HepG2 (cell line): ENCODE measurements at regions not wholly inside any gene's neighbourhood (a gene's known extent, or its start where the extent isn't known, plus 50 kb on each side); places are given as distances from the start of the nearest gene placed in this dataset.

Experiments used
- FOSL1 ChIP-seq: sonication (generic); formaldehyde crosslinking; IDR thresholded peaks from 2 replicates; pipeline ENCODE4 v1.9.0; 2021; ENCODE audit warnings: missing genetic modification reagents, borderline replicate concordance
- HNRNPH1 ChIP-seq: fragments of 200-400 bp; formaldehyde crosslinking; optimal IDR thresholded peaks from 2 replicates; pipeline ENCODE3; 2017; ENCODE audit warnings: mild to moderate bottlenecking, low read depth, low read length
- KDM6A ChIP-seq: IDR thresholded peaks from 2 replicates; pipeline ENCODE4 v1.6.1; 2016; ENCODE audit warnings: low read depth
- REL ChIP-seq: sonication (generic); formaldehyde crosslinking; conservative IDR thresholded peaks from 2 replicates; pipeline ENCODE4 v1.8.0; 2022; ENCODE audit warnings: mild to moderate bottlenecking, missing genetic modification reagents, moderate library complexity
- RFXANK ChIP-seq: IDR thresholded peaks from 2 replicates; pipeline ENCODE4 v1.6.1; 2016
- TSC22D2 ChIP-seq: sonication (generic); formaldehyde crosslinking; IDR thresholded peaks from 2 replicates; pipeline ENCODE4 v1.5.1; 2020; ENCODE audit warnings: missing genetic modification reagents, mild to moderate bottlenecking, borderline replicate concordance
- ZFAT ChIP-seq: sonication (generic); formaldehyde crosslinking; conservative IDR thresholded peaks from 2 replicates; pipeline ENCODE4 v1.8.1; 2023; ENCODE audit warnings: missing genetic modification reagents, inconsistent platforms
- TF ChIP-seq, protein P1 (sequence below), 2 experiments: fragments of 450-650 bp in 1 of 2; sonication (generic) in 1 of 2; formaldehyde crosslinking in 1 of 2; IDR thresholded peaks; 2 replicates each; pipeline versions ENCODE4 v1.6.1 to v1.8.0; 2016 to 2022; ENCODE audit warnings: antibody characterized with exemption in 1 of 2, mild to moderate bottlenecking in 1 of 2, missing genetic modification reagents in 1 of 2
- TF ChIP-seq, protein P2 (sequence below): IDR thresholded peaks from 2 replicates; pipeline ENCODE4 v1.6.1; 2018; ENCODE audit warnings: missing genetic modification reagents

DNA sequence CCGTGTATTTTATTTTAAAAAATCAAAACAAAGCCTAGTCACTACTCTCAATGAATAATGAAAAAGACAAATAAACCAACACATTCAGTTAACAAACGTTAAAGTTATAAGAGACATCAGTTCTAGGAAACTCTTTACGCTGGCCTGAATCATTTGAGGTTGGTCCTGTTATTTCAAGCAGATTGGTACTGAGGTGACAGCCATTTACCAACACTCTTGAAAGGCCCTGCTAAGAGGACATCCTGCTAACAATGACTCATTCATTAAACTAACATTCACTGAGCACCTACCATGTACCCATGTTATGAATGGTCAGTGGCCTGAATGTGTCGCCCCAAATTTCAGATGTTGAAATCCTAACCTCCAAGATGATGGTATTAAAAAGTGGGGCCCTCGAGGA lies 57.1 kb upstream of the ADGRG2 start (continued):
- TF ChIP-seq, protein P1, sequence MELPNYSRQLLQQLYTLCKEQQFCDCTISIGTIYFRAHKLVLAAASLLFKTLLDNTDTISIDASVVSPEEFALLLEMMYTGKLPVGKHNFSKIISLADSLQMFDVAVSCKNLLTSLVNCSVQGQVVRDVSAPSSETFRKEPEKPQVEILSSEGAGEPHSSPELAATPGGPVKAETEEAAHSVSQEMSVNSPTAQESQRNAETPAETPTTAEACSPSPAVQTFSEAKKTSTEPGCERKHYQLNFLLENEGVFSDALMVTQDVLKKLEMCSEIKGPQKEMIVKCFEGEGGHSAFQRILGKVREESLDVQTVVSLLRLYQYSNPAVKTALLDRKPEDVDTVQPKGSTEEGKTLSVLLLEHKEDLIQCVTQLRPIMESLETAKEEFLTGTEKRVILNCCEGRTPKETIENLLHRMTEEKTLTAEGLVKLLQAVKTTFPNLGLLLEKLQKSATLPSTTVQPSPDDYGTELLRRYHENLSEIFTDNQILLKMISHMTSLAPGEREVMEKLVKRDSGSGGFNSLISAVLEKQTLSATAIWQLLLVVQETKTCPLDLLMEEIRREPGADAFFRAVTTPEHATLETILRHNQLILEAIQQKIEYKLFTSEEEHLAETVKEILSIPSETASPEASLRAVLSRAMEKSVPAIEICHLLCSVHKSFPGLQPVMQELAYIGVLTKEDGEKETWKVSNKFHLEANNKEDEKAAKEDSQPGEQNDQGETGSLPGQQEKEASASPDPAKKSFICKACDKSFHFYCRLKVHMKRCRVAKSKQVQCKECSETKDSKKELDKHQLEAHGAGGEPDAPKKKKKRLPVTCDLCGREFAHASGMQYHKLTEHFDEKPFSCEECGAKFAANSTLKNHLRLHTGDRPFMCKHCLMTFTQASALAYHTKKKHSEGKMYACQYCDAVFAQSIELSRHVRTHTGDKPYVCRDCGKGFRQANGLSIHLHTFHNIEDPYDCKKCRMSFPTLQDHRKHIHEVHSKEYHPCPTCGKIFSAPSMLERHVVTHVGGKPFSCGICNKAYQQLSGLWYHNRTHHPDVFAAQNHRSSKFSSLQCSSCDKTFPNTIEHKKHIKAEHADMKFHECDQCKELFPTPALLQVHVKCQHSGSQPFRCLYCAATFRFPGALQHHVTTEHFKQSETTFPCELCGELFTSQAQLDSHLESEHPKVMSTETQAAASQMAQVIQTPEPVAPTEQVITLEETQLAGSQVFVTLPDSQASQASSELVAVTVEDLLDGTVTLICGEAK (IDR thresholded peaks at IDR 0.05) = no peak
- TF ChIP-seq, protein P1 (CRISPR knock-in tag; IDR thresholded peaks at IDR 0.05) = no peak
- TF ChIP-seq ZFAT (no peak), FOSL1 (CRISPR knock-in tag) (no peak), RFXANK (CRISPR knock-in tag) (no peak), REL (CRISPR knock-in tag) (no peak), HNRNPH1 (no peak), TSC22D2 (no peak), KDM6A (CRISPR knock-in tag) (no peak)
- TF ChIP-seq, protein P2, sequence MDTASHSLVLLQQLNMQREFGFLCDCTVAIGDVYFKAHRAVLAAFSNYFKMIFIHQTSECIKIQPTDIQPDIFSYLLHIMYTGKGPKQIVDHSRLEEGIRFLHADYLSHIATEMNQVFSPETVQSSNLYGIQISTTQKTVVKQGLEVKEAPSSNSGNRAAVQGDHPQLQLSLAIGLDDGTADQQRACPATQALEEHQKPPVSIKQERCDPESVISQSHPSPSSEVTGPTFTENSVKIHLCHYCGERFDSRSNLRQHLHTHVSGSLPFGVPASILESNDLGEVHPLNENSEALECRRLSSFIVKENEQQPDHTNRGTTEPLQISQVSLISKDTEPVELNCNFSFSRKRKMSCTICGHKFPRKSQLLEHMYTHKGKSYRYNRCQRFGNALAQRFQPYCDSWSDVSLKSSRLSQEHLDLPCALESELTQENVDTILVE (CRISPR knock-in tag) = no peak
